SK-N-SH (cell line): ENCODE measurements at regions not wholly inside any gene's neighbourhood (a gene's known extent, or its start where the extent isn't known, plus 50 kb on each side); places are given as distances from the start of the nearest gene placed in this dataset.

Experiments
- CTCF ChIA-PET: fragments of 300-600, 350-600 bp; formaldehyde crosslinking; extraction: SDS; loops from one replicate; lab custom pipeline; 2021; lab: Yijun Ruan, JAX
- POLR2A ChIA-PET: fragments of 350-600 bp; sonication (Branson Sonifier 250); formaldehyde crosslinking; extraction: SDS; loops from one replicate; lab custom pipeline; 2020; ENCODE audit warnings: antibody characterized with exemption, inconsistent platforms; lab: Yijun Ruan, JAX
- DNase-seq: peaks from one replicate; pipeline ENCODE4 v3.0.0; 2012
- H2AFZ ChIP-seq: fragments of 200-600 bp; sonication (generic); 2 replicates; pipeline ENCODE4 v1.8.1; 2016; ENCODE audit warnings: antibody characterized with exemption, mild to moderate bottlenecking, low read depth
- H3F3A ChIP-seq: fragments of 200-600 bp; sonication (generic); replicated peaks from 2 replicates; pipeline ENCODE3; 2016; ENCODE audit warnings: antibody characterized with exemption, mild to moderate bottlenecking; ENCODE audit not compliant: insufficient read depth
- H3K27ac ChIP-seq, 2 experiments: fragments of 200-500 bp in 1 of 2; fragments of 200-600 bp in 1 of 2; sonication (Bioruptor generic) in 1 of 2; sonication (generic), shearing (Covaris generic) in 1 of 2; 2 replicates each; pipeline versions ENCODE4 v1.5.1 to v1.6.1; 2014 to 2016; ENCODE audit warnings: low read depth in 2 of 2, inconsistent platforms in 1 of 2, low read length in 1 of 2, mild to moderate bottlenecking in 1 of 2, mixed read lengths in 1 of 2
- H3K27me3 ChIP-seq: fragments of 200-600 bp; sonication (generic), shearing (Covaris generic); 2 replicates; pipeline ENCODE4 v1.6.1; 2016; ENCODE audit warnings: mixed run types; ENCODE audit not compliant: insufficient read depth
- H3K36me3 ChIP-seq, 2 experiments: fragments of 200-500 bp in 1 of 2; fragments of 200-600 bp in 1 of 2; sonication (Bioruptor generic) in 1 of 2; sonication (generic) in 1 of 2; replicated peaks in 1 of 2; 2 replicates each; pipeline versions ENCODE3 to v1.5.1; 2014 to 2016; ENCODE audit warnings: low read length in 1 of 2, mild to moderate bottlenecking in 1 of 2; ENCODE audit not compliant: insufficient read depth in 2 of 2, control insufficient read depth in 1 of 2
- H3K4me1 ChIP-seq, 2 experiments: fragments of 200-500 bp in 1 of 2; fragments of 200-600 bp in 1 of 2; sonication (Bioruptor generic) in 1 of 2; sonication (generic), shearing (Covaris generic) in 1 of 2; 2 replicates each; pipeline versions ENCODE4 v1.5.1 to v1.6.1; 2014 to 2016; ENCODE audit warnings: low read depth in 1 of 2, low read length in 1 of 2, mixed run types in 1 of 2; ENCODE audit not compliant: insufficient read depth in 2 of 2, control insufficient read depth in 1 of 2
- H3K4me2 ChIP-seq: fragments of 200-600 bp; sonication (generic), shearing (Covaris generic); 2 replicates; pipeline ENCODE4 v1.6.1; 2017; ENCODE audit warnings: mixed run types
- H3K4me3 ChIP-seq, 2 experiments: fragments of 200-500 bp in 1 of 2; fragments of 200-600 bp in 1 of 2; sonication (Bioruptor generic) in 1 of 2; sonication (generic), shearing (Covaris generic) in 1 of 2; 2 replicates each; pipeline versions ENCODE4 v1.5.1 to v1.8.1; 2014 to 2016; ENCODE audit warnings: low read depth in 2 of 2, inconsistent platforms in 1 of 2, low read length in 1 of 2, mild to moderate bottlenecking in 1 of 2, mixed read lengths in 1 of 2, moderate library complexity in 1 of 2
- H3K79me2 ChIP-seq: fragments of 200-600 bp; sonication (generic); 2 replicates; pipeline ENCODE4 v1.8.1; 2017; ENCODE audit warnings: mild to moderate bottlenecking; ENCODE audit not compliant: insufficient read depth
- H3K9ac ChIP-seq: fragments of 200-600 bp; sonication (generic); 2 replicates; pipeline ENCODE4 v1.6.1; 2017; ENCODE audit warnings: mixed run types
- H3K9me2 ChIP-seq: fragments of 200-600 bp; sonication (generic); 2 replicates; pipeline ENCODE4 v1.6.1; 2017; ENCODE audit warnings: mixed run types
- H3K9me3 ChIP-seq: fragments of 200-600 bp; sonication (generic); 2 replicates; pipeline ENCODE4 v1.6.1; 2017; ENCODE audit warnings: mixed run types, mild to moderate bottlenecking, moderate library complexity
- H4K20me1 ChIP-seq: fragments of 200-600 bp; sonication (generic); 2 replicates; pipeline ENCODE4 v1.6.1; 2017; ENCODE audit warnings: mild to moderate bottlenecking, mixed run types; ENCODE audit not compliant: insufficient read depth
- CHD2 ChIP-seq: fragments of 150-350 bp; IDR thresholded peaks from 2 replicates; pipeline ENCODE4 v1.6.1; 2018; ENCODE audit warnings: low read length; ENCODE audit not compliant: partially characterized antibody
- EP300 ChIP-seq, 2 experiments: IDR thresholded peaks; 2 replicates each; pipeline versions ENCODE4 v1.4.0 to v1.6.1; 2012; ENCODE audit warnings: borderline replicate concordance in 1 of 2, low read depth in 1 of 2, low read length in 1 of 2
- EZH2phosphoT487 ChIP-seq: fragments of 200-600 bp; sonication (generic); IDR thresholded peaks from 2 replicates; pipeline ENCODE4 v1.6.1; 2017; ENCODE audit warnings: low read depth, mixed run types, mild to moderate bottlenecking, antibody characterized with exemption, moderate library complexity, borderline replicate concordance
- FOXJ3 ChIP-seq: sonication (generic); formaldehyde crosslinking; IDR thresholded peaks from 2 replicates; pipeline ENCODE4 v1.5.1; 2020; ENCODE audit warnings: mild to moderate bottlenecking, missing genetic modification reagents
- FOXM1 ChIP-seq: IDR thresholded peaks from 2 replicates; pipeline ENCODE4 v1.4.0; 2012; ENCODE audit warnings: low read depth, mild to moderate bottlenecking
- GABPA ChIP-seq: IDR thresholded peaks from 2 replicates; pipeline ENCODE4 v1.4.0; 2012; ENCODE audit warnings: low read depth, mild to moderate bottlenecking
- GATA2 ChIP-seq: sonication (generic); formaldehyde crosslinking; IDR thresholded peaks from 2 replicates; pipeline ENCODE4 v1.5.0; 2020; ENCODE audit warnings: mild to moderate bottlenecking, missing genetic modification reagents
- JUND ChIP-seq: IDR thresholded peaks from 2 replicates; pipeline ENCODE4 v1.4.0; 2012
- MEF2A ChIP-seq: IDR thresholded peaks from 2 replicates; pipeline ENCODE4 v1.4.0; 2012; ENCODE audit warnings: low read depth, borderline replicate concordance
- NFIC ChIP-seq: IDR thresholded peaks from 2 replicates; pipeline ENCODE4 v1.4.0; 2012; ENCODE audit warnings: borderline replicate concordance
- NRF1 ChIP-seq: IDR thresholded peaks from 2 replicates; pipeline ENCODE4 v1.6.1; 2012; ENCODE audit warnings: low read depth, mild to moderate bottlenecking, low read length
- POLR2AphosphoS5 ChIP-seq: IDR thresholded peaks from 2 replicates; pipeline ENCODE4 v1.6.1; 2012; ENCODE audit warnings: low read depth, low read length
- RCOR1 ChIP-seq: fragments of 150-350 bp; IDR thresholded peaks from 2 replicates; pipeline ENCODE4 v1.6.1; 2017; ENCODE audit warnings: antibody characterized with exemption, low read length
- REST ChIP-seq: IDR thresholded peaks from 2 replicates; pipeline ENCODE4 v1.6.1; 2012; ENCODE audit warnings: mild to moderate bottlenecking, low read depth, low read length, moderate library complexity
- RFX5 ChIP-seq: IDR thresholded peaks from 2 replicates; pipeline ENCODE4 v1.6.1; 2012; ENCODE audit warnings: mild to moderate bottlenecking, improper control_type of control experiment, low read length
- SIN3A ChIP-seq: IDR thresholded peaks from 2 replicates; pipeline ENCODE4 v1.6.1; 2012; ENCODE audit warnings: low read depth, mild to moderate bottlenecking, low read length, moderate library complexity, borderline replicate concordance
- TAF1 ChIP-seq: IDR thresholded peaks from 2 replicates; pipeline ENCODE4 v1.6.1; 2012; ENCODE audit warnings: low read depth, mild to moderate bottlenecking, low read length, moderate library complexity, borderline replicate concordance
- TCF12 ChIP-seq: IDR thresholded peaks from 2 replicates; pipeline ENCODE4 v1.4.0; 2012
- TEAD4 ChIP-seq: IDR thresholded peaks from 2 replicates; pipeline ENCODE4 v1.4.0; 2012; ENCODE audit warnings: mild to moderate bottlenecking, borderline replicate concordance; ENCODE audit not compliant: insufficient read depth
- USF2 ChIP-seq: fragments of 150-350 bp; IDR thresholded peaks from 2 replicates; pipeline ENCODE4 v1.6.1; 2017; ENCODE audit warnings: antibody characterized with exemption, low read length, low read depth, borderline replicate concordance
- YY1 ChIP-seq: IDR thresholded peaks from 2 replicates; pipeline ENCODE4 v1.4.0; 2012; ENCODE audit warnings: low read depth, mild to moderate bottlenecking
- ZBTB33 ChIP-seq: IDR thresholded peaks from 2 replicates; pipeline ENCODE4 v1.4.0; 2012; ENCODE audit warnings: low read depth, borderline replicate concordance
- WGBS: methylation state at CpG from one replicate; pipeline ENCODE4 v1.1.6; 2017; ENCODE audit warnings: low lambda C conversion rate; 5-methylcytosine and 5-hydroxymethylcytosine counted together

GRCh38 chr9:71587576-71588362, 180.5 kb downstream of the CEMIP2 start:
- Histone ChIP-seq H3F3A (no peaks in the 10 kb centered on the region), H2AFZ (no peak overlapping the region), H3K36me3 (no peaks in the 10 kb centered on the region), H3K9ac (no peak overlapping the region), H3K9me3 (no peaks in the 10 kb centered on the region), H4K20me1 (no peaks in the 10 kb centered on the region), H3K4me2 (no peak overlapping the region), H3K79me2 (no peaks in the 10 kb centered on the region), H3K27me3 (peaks cover 6% of the 10 kb centered on the region; the same call in 1 of the 2 replicates), H3K4me1 (no peaks in the 10 kb centered on the region), H3K9me2 (no peaks in the 10 kb centered on the region), H3K4me3 (no peak overlapping the region), H3K27ac (no peak overlapping the region)
- TF ChIP-seq REST (no peak), RCOR1 (no peak), TAF1 (no peak), TEAD4 (no peak), EZH2phosphoT487 (no peak), TCF12 (no peak), ZBTB33 (no peak)
- ChIA-PET POLR2A (no interaction called here), CTCF (no interaction called here)
- 11% methylated on average over 5 of the region's 5 CpGs for WGBS
- no peak for DNase-seq

GRCh38 chr9:71583792-71584191, 184.5 kb downstream of the CEMIP2 start:
- CTCF ChIA-PET: no interaction called here
- Histone ChIP-seq H3K4me3 (no peak overlapping the region), H4K20me1 (no peaks in the 10 kb centered on the region), H3K9me2 (no peaks in the 10 kb centered on the region), H3F3A (no peaks in the 10 kb centered on the region), H3K9ac (no peak overlapping the region), H3K27me3 (peaks cover under 1% of the 10 kb centered on the region; the same call in 1 of the 2 replicates), H3K4me2 (no peak overlapping the region), H3K27ac (no peak overlapping the region), H3K9me3 (no peaks in the 10 kb centered on the region), H3K79me2 (no peaks in the 10 kb centered on the region), H3K36me3 (no peaks in the 10 kb centered on the region), H2AFZ (no peak overlapping the region), H3K4me1 (no peaks in the 10 kb centered on the region)
- 21% methylated on average over 1 of the region's 1 CpG for WGBS
- POLR2A ChIA-PET: no interaction called here
- DNase-seq: no peak
- no peak for TF ChIP-seq JUND
- TF ChIP-seq TEAD4: no peak
- TF ChIP-seq EP300 (IDR thresholded peaks at IDR 0.05; ENCODE audit: borderline replicate concordance in 1 of 2, low read depth in 1 of 2, low read length in 1 of 2): no peak
- no peak for TF ChIP-seq POLR2AphosphoS5
- no peak for TF ChIP-seq NFIC
- TF ChIP-seq YY1: no peak
- TF ChIP-seq TAF1: no peak
- TF ChIP-seq CHD2: no peak
- no peak for TF ChIP-seq GATA2 (CRISPR knock-in tag)
- no peak for TF ChIP-seq MEF2A
- no peak for TF ChIP-seq RCOR1
- TF ChIP-seq USF2: no peak
- no peak for TF ChIP-seq SIN3A
- TF ChIP-seq GABPA: no peak
- TF ChIP-seq EZH2phosphoT487: no peak
- TF ChIP-seq FOXJ3 (CRISPR knock-in tag): no peak
- TF ChIP-seq NRF1: no peak
- no peak for TF ChIP-seq FOXM1
- TF ChIP-seq RFX5: no peak
